H9 (cell line): ENCODE measurements at regions not wholly inside any gene's neighbourhood (a gene's known extent, or its start where the extent isn't known, plus 50 kb on each side); places are given as distances from the start of the nearest gene placed in this dataset.

ENCODE experiments used
- DNase-seq: peaks from one replicate; pipeline ENCODE4 v3.0.0-alpha.2; 2017
- H2AFZ ChIP-seq: one replicate; pipeline ENCODE4 v1.6.1; 2013; ENCODE audit warnings: mild to moderate bottlenecking, low read length, control low read depth, moderate library complexity
- H2AK5ac ChIP-seq: 2 replicates; pipeline ENCODE4 v1.6.1; 2013; ENCODE audit warnings: low read length, control low read depth, mixed read lengths; ENCODE audit not compliant: insufficient read length
- H2BK120ac ChIP-seq: one replicate; pipeline ENCODE4 v1.6.1; 2013; ENCODE audit warnings: low read depth, mild to moderate bottlenecking, low read length, control low read depth, inconsistent platforms; ENCODE audit not compliant: poor library complexity, severe bottlenecking
- H2BK12ac ChIP-seq: 2 replicates; pipeline ENCODE4 v1.6.1; 2013; ENCODE audit warnings: low read length, control low read depth, mixed read lengths, low read depth; ENCODE audit not compliant: insufficient read length
- H2BK15ac ChIP-seq: 2 replicates; pipeline ENCODE4 v1.6.1; 2013; ENCODE audit warnings: low read depth, low read length, control low read depth
- H2BK20ac ChIP-seq: one replicate; pipeline ENCODE4 v1.6.1; 2013; ENCODE audit warnings: low read depth, mild to moderate bottlenecking, low read length, control low read depth, inconsistent platforms; ENCODE audit not compliant: poor library complexity, severe bottlenecking
- H2BK5ac ChIP-seq: 2 replicates; pipeline ENCODE4 v1.6.1; 2013; ENCODE audit warnings: low read length, control low read depth, mixed read lengths; ENCODE audit not compliant: insufficient read length
- H3K14ac ChIP-seq: 2 replicates; pipeline ENCODE4 v1.6.1; 2013; ENCODE audit warnings: low read length, control low read depth; ENCODE audit not compliant: insufficient read depth
- H3K18ac ChIP-seq: 2 replicates; pipeline ENCODE4 v1.6.1; 2013; ENCODE audit warnings: low read depth, mild to moderate bottlenecking, mixed read lengths, low read length, control low read depth; ENCODE audit not compliant: insufficient read length
- H3K23ac ChIP-seq: 2 replicates; pipeline ENCODE4 v1.6.1; 2013; ENCODE audit warnings: low read length, control low read depth, mixed read lengths, low read depth; ENCODE audit not compliant: insufficient read length
- H3K23me2 ChIP-seq: 2 replicates; pipeline ENCODE4 v1.6.1; 2013; ENCODE audit warnings: low read depth, mild to moderate bottlenecking, mixed read lengths, low read length, control low read depth; ENCODE audit not compliant: insufficient read length, poor library complexity, severe bottlenecking
- H3K27ac ChIP-seq: 2 replicates; pipeline ENCODE4 v1.5.1; 2013; ENCODE audit warnings: low read length, control low read depth, mixed read lengths, low read depth; ENCODE audit not compliant: insufficient read length
- H3K27me3 ChIP-seq: 2 replicates; pipeline ENCODE4 v1.6.1; 2013; ENCODE audit warnings: low read length, control low read depth, inconsistent platforms; ENCODE audit not compliant: insufficient read depth
- H3K4ac ChIP-seq: 2 replicates; pipeline ENCODE4 v1.6.1; 2013; ENCODE audit warnings: low read depth, mild to moderate bottlenecking, control low read depth, inconsistent platforms, low read length, moderate library complexity
- H3K4me1 ChIP-seq: 2 replicates; pipeline ENCODE4 v1.6.1; 2013; ENCODE audit warnings: low read length, control low read depth, inconsistent platforms; ENCODE audit not compliant: insufficient read depth
- H3K4me2 ChIP-seq: 2 replicates; pipeline ENCODE4 v1.6.1; 2013; ENCODE audit warnings: low read length, control low read depth, mixed read lengths; ENCODE audit not compliant: insufficient read length, insufficient read depth
- H3K56ac ChIP-seq: 2 replicates; pipeline ENCODE4 v1.6.1; 2013; ENCODE audit warnings: low read depth, mild to moderate bottlenecking, mixed read lengths, low read length, control low read depth; ENCODE audit not compliant: insufficient read length
- H3K79me1 ChIP-seq: 2 replicates; pipeline ENCODE4 v1.6.1; 2013; ENCODE audit warnings: low read depth, mild to moderate bottlenecking, moderate library complexity, low read length, control low read depth, inconsistent platforms; ENCODE audit not compliant: insufficient read depth, poor library complexity, severe bottlenecking
- H3K79me2 ChIP-seq: 2 replicates; pipeline ENCODE4 v1.6.1; 2013; ENCODE audit warnings: low read length, control low read depth, inconsistent platforms; ENCODE audit not compliant: insufficient read depth
- H3K9ac ChIP-seq: 2 replicates; pipeline ENCODE4 v1.6.1; 2013; ENCODE audit warnings: low read length, control low read depth, mixed read lengths; ENCODE audit not compliant: insufficient read length; ENCODE audit errors: extremely low read depth
- H3K9me3 ChIP-seq: one replicate; pipeline ENCODE4 v1.6.1; 2013; ENCODE audit warnings: low read depth, low read length, inconsistent platforms; ENCODE audit not compliant: control insufficient read depth
- H3T11ph ChIP-seq: one replicate; pipeline ENCODE4 v1.6.1; 2013; ENCODE audit warnings: mild to moderate bottlenecking, low read length, control low read depth, inconsistent platforms
- H4K20me1 ChIP-seq: one replicate; pipeline ENCODE4 v1.6.1; 2013; ENCODE audit not compliant: control insufficient read depth, insufficient read length, insufficient read depth
- H4K5ac ChIP-seq: 2 replicates; pipeline ENCODE4 v1.6.1; 2013; ENCODE audit warnings: low read depth, mild to moderate bottlenecking, mixed read lengths, low read length, control low read depth; ENCODE audit not compliant: insufficient read length
- H4K8ac ChIP-seq: replicated peaks from 2 replicates; pipeline ENCODE4 v1.6.1; 2013; ENCODE audit warnings: low read length, control low read depth, mixed read lengths, low read depth; ENCODE audit not compliant: insufficient read length
- H4K91ac ChIP-seq: 2 replicates; pipeline ENCODE4 v1.6.1; 2013; ENCODE audit warnings: low read depth, mild to moderate bottlenecking, moderate library complexity, mixed read lengths, low read length, control low read depth; ENCODE audit not compliant: insufficient read length
- H3K27ac Mint-ChIP-seq, 3 experiments: 2 replicates in 2 of 3; 3 replicates in 1 of 3; pipeline ENCODE4 v1.8.0; 2020 to 2021; ENCODE audit warnings: mixed read lengths in 3 of 3, mild to moderate bottlenecking in 1 of 3, moderate library complexity in 1 of 3
- H3K27me3 Mint-ChIP-seq: 2 replicates; pipeline ENCODE4 v1.8.0; 2021; ENCODE audit warnings: low read depth, mild to moderate bottlenecking, moderate library complexity, mixed read lengths
- H3K36me3 Mint-ChIP-seq, 3 experiments: 2 replicates in 2 of 3; 3 replicates in 1 of 3; pipeline ENCODE4 v1.8.0; 2020 to 2021; ENCODE audit warnings: low read depth in 3 of 3, mixed read lengths in 3 of 3; ENCODE audit not compliant: insufficient read depth in 1 of 3
- H3K4me1 Mint-ChIP-seq, 2 experiments: 2 replicates each; pipeline ENCODE4 v1.8.0; 2020; ENCODE audit warnings: mixed read lengths in 2 of 2
- H3K4me3 Mint-ChIP-seq, 2 experiments: 2 replicates in 1 of 2; 3 replicates in 1 of 2; pipeline ENCODE4 v1.8.0; 2020 to 2021; ENCODE audit warnings: mild to moderate bottlenecking in 2 of 2, mixed read lengths in 2 of 2, moderate library complexity in 1 of 2
- H3K9me3 Mint-ChIP-seq, 2 experiments: 2 replicates in 1 of 2; 3 replicates in 1 of 2; pipeline ENCODE4 v1.8.0; 2020; ENCODE audit warnings: mild to moderate bottlenecking in 2 of 2, mixed read lengths in 2 of 2, moderate library complexity in 1 of 2
- CTCF ChIP-seq: fragments of 200-600 bp; sonication (generic); conservative IDR thresholded peaks from 3 replicates; pipeline ENCODE4 v1.8.0; 2021; ENCODE audit warnings: antibody characterized with exemption, mild to moderate bottlenecking

GRCh38 chr7:12879139-12879538 is 191.7 kb downstream of the ARL4A start:
- no peak for DNase-seq
- Histone ChIP-seq H3K18ac (no peak overlapping the region), H3K23ac (no peak overlapping the region), H3K56ac (no peak overlapping the region), H3K4ac (no peak overlapping the region), H2AK5ac (no peak overlapping the region), H3K14ac (no peak overlapping the region), H2AFZ (no peak overlapping the region), H3K9ac (no peak overlapping the region), H2BK20ac (no peak overlapping the region), H4K91ac (no peak overlapping the region), H3K23me2 (no peaks in the 10 kb centered on the region), H4K8ac (no peak overlapping the region), H2BK5ac (no peak overlapping the region), H3K79me1 (no peaks in the 10 kb centered on the region), H3K27me3 (no peaks in the 10 kb centered on the region), H3K9me3 (no peaks in the 10 kb centered on the region), H2BK120ac (no peak overlapping the region), H4K20me1 (no peaks in the 10 kb centered on the region), H3K27ac (no peak overlapping the region), H3K79me2 (no peaks in the 10 kb centered on the region), H2BK12ac (no peak overlapping the region), H3K4me2 (no peak overlapping the region), H4K5ac (no peak overlapping the region), H2BK15ac (no peak overlapping the region), H3K4me1 (no peaks in the 10 kb centered on the region), H3T11ph (no peak overlapping the region)
- no peak overlapping the region for H3K27ac Mint-ChIP-seq
- no peaks in the 10 kb centered on the region for H3K36me3 Mint-ChIP-seq
- H3K27me3 Mint-ChIP-seq = no peaks in the 10 kb centered on the region
- peaks cover 0 to 3% of the 10 kb centered on the region in 2 experiments; a peak in 1 of 4 replicates for H3K4me1 Mint-ChIP-seq
- H3K9me3 Mint-ChIP-seq = no peaks in the 10 kb centered on the region
- TF ChIP-seq CTCF = no peak
- H3K4me3 Mint-ChIP-seq = no peak overlapping the region
